SK-N-SH (cell line): ENCODE measurements at regions not wholly inside any gene's neighbourhood (a gene's known extent, or its start where the extent isn't known, plus 50 kb on each side); places are given as distances from the start of the nearest gene placed in this dataset.
A peak's percentile ranks its signal among the peaks of the same experiment; 100 is the strongest.

ENCODE experiments used
- CTCF ChIA-PET: fragments of 300-600, 350-600 bp; formaldehyde crosslinking; extraction: SDS; loops from one replicate; lab custom pipeline; 2021; lab: Yijun Ruan, JAX
- POLR2A ChIA-PET: fragments of 350-600 bp; sonication (Branson Sonifier 250); formaldehyde crosslinking; extraction: SDS; loops from one replicate; lab custom pipeline; 2020; ENCODE audit warnings: antibody characterized with exemption, inconsistent platforms; lab: Yijun Ruan, JAX
- DNase-seq: peaks from one replicate; pipeline ENCODE4 v3.0.0; 2012
- H2AFZ ChIP-seq: fragments of 200-600 bp; sonication (generic); 2 replicates; pipeline ENCODE4 v1.8.1; 2016; ENCODE audit warnings: antibody characterized with exemption, mild to moderate bottlenecking, low read depth
- H3F3A ChIP-seq: fragments of 200-600 bp; sonication (generic); replicated peaks from 2 replicates; pipeline ENCODE3; 2016; ENCODE audit warnings: antibody characterized with exemption, mild to moderate bottlenecking; ENCODE audit not compliant: insufficient read depth
- H3K27ac ChIP-seq, 2 experiments: fragments of 200-500 bp in 1 of 2; fragments of 200-600 bp in 1 of 2; sonication (Bioruptor generic) in 1 of 2; sonication (generic), shearing (Covaris generic) in 1 of 2; 2 replicates each; pipeline versions ENCODE4 v1.5.1 to v1.6.1; 2014 to 2016; ENCODE audit warnings: low read depth in 2 of 2, inconsistent platforms in 1 of 2, low read length in 1 of 2, mild to moderate bottlenecking in 1 of 2, mixed read lengths in 1 of 2
- H3K27me3 ChIP-seq: fragments of 200-600 bp; sonication (generic), shearing (Covaris generic); 2 replicates; pipeline ENCODE4 v1.6.1; 2016; ENCODE audit warnings: mixed run types; ENCODE audit not compliant: insufficient read depth
- H3K36me3 ChIP-seq, 2 experiments: fragments of 200-500 bp in 1 of 2; fragments of 200-600 bp in 1 of 2; sonication (Bioruptor generic) in 1 of 2; sonication (generic) in 1 of 2; replicated peaks in 1 of 2; 2 replicates each; pipeline versions ENCODE3 to v1.5.1; 2014 to 2016; ENCODE audit warnings: low read length in 1 of 2, mild to moderate bottlenecking in 1 of 2; ENCODE audit not compliant: insufficient read depth in 2 of 2, control insufficient read depth in 1 of 2
- H3K4me1 ChIP-seq, 2 experiments: fragments of 200-500 bp in 1 of 2; fragments of 200-600 bp in 1 of 2; sonication (Bioruptor generic) in 1 of 2; sonication (generic), shearing (Covaris generic) in 1 of 2; 2 replicates each; pipeline versions ENCODE4 v1.5.1 to v1.6.1; 2014 to 2016; ENCODE audit warnings: low read depth in 1 of 2, low read length in 1 of 2, mixed run types in 1 of 2; ENCODE audit not compliant: insufficient read depth in 2 of 2, control insufficient read depth in 1 of 2
- H3K4me2 ChIP-seq: fragments of 200-600 bp; sonication (generic), shearing (Covaris generic); 2 replicates; pipeline ENCODE4 v1.6.1; 2017; ENCODE audit warnings: mixed run types
- H3K4me3 ChIP-seq, 2 experiments: fragments of 200-500 bp in 1 of 2; fragments of 200-600 bp in 1 of 2; sonication (Bioruptor generic) in 1 of 2; sonication (generic), shearing (Covaris generic) in 1 of 2; 2 replicates each; pipeline versions ENCODE4 v1.5.1 to v1.8.1; 2014 to 2016; ENCODE audit warnings: low read depth in 2 of 2, inconsistent platforms in 1 of 2, low read length in 1 of 2, mild to moderate bottlenecking in 1 of 2, mixed read lengths in 1 of 2, moderate library complexity in 1 of 2
- H3K79me2 ChIP-seq: fragments of 200-600 bp; sonication (generic); 2 replicates; pipeline ENCODE4 v1.8.1; 2017; ENCODE audit warnings: mild to moderate bottlenecking; ENCODE audit not compliant: insufficient read depth
- H3K9ac ChIP-seq: fragments of 200-600 bp; sonication (generic); 2 replicates; pipeline ENCODE4 v1.6.1; 2017; ENCODE audit warnings: mixed run types
- H3K9me2 ChIP-seq: fragments of 200-600 bp; sonication (generic); 2 replicates; pipeline ENCODE4 v1.6.1; 2017; ENCODE audit warnings: mixed run types
- H3K9me3 ChIP-seq: fragments of 200-600 bp; sonication (generic); 2 replicates; pipeline ENCODE4 v1.6.1; 2017; ENCODE audit warnings: mixed run types, mild to moderate bottlenecking, moderate library complexity
- H4K20me1 ChIP-seq: fragments of 200-600 bp; sonication (generic); 2 replicates; pipeline ENCODE4 v1.6.1; 2017; ENCODE audit warnings: mild to moderate bottlenecking, mixed run types; ENCODE audit not compliant: insufficient read depth
- CTCF ChIP-seq: fragments of 200-600 bp; sonication (generic); IDR thresholded peaks from 2 replicates; pipeline ENCODE4 v1.6.1; 2017; ENCODE audit warnings: antibody characterized with exemption, mild to moderate bottlenecking, moderate library complexity
- ELF1 ChIP-seq: IDR thresholded peaks from 2 replicates; pipeline ENCODE4 v1.4.0; 2012
- FOXJ3 ChIP-seq: sonication (generic); formaldehyde crosslinking; IDR thresholded peaks from 2 replicates; pipeline ENCODE4 v1.5.1; 2020; ENCODE audit warnings: mild to moderate bottlenecking, missing genetic modification reagents
- GABPA ChIP-seq: IDR thresholded peaks from 2 replicates; pipeline ENCODE4 v1.4.0; 2012; ENCODE audit warnings: low read depth, mild to moderate bottlenecking
- GATA2 ChIP-seq: sonication (generic); formaldehyde crosslinking; IDR thresholded peaks from 2 replicates; pipeline ENCODE4 v1.5.0; 2020; ENCODE audit warnings: mild to moderate bottlenecking, missing genetic modification reagents
- IRF3 ChIP-seq: fragments of 150-350 bp; IDR thresholded peaks from 2 replicates; pipeline ENCODE4 v1.6.1; 2016; ENCODE audit warnings: mild to moderate bottlenecking, low read depth, low read length
- MAX ChIP-seq: IDR thresholded peaks from 2 replicates; pipeline ENCODE4 v1.4.0; 2012; ENCODE audit warnings: low read depth
- NFIC ChIP-seq: IDR thresholded peaks from 2 replicates; pipeline ENCODE4 v1.4.0; 2012; ENCODE audit warnings: borderline replicate concordance
- RAD21 ChIP-seq: IDR thresholded peaks from 2 replicates; pipeline ENCODE4 v1.6.1; 2012; ENCODE audit warnings: mild to moderate bottlenecking, low read length
- REST ChIP-seq: IDR thresholded peaks from 2 replicates; pipeline ENCODE4 v1.6.1; 2012; ENCODE audit warnings: mild to moderate bottlenecking, low read depth, low read length, moderate library complexity
- RFX5 ChIP-seq: IDR thresholded peaks from 2 replicates; pipeline ENCODE4 v1.6.1; 2012; ENCODE audit warnings: mild to moderate bottlenecking, improper control_type of control experiment, low read length
- RXRA ChIP-seq: IDR thresholded peaks from 2 replicates; pipeline ENCODE4 v1.4.0; 2012; ENCODE audit warnings: low read depth, mild to moderate bottlenecking, borderline replicate concordance
- TCF12 ChIP-seq: IDR thresholded peaks from 2 replicates; pipeline ENCODE4 v1.4.0; 2012
- USF1 ChIP-seq: IDR thresholded peaks from 2 replicates; pipeline ENCODE4 v1.4.0; 2012; ENCODE audit warnings: low read depth, borderline replicate concordance
- WGBS: methylation state at CpG from one replicate; pipeline ENCODE4 v1.1.6; 2017; ENCODE audit warnings: low lambda C conversion rate; 5-methylcytosine and 5-hydroxymethylcytosine counted together

- H3K9me2 ChIP-seq, result no peaks in the 10 kb centered on the region
- no peaks in the 10 kb centered on the region for H3K79me2 ChIP-seq
- H3K9ac ChIP-seq, result no peak overlapping the region
- TF ChIP-seq RXRA (no peak), ELF1 (no peak), FOXJ3 (no peak), USF1 (no peak), IRF3 (no peak), RFX5 (no peak), GABPA (no peak), TCF12 (no peak), REST (no peak), RAD21 (no peak)
- H4K20me1 ChIP-seq, result no peaks in the 10 kb centered on the region
- no peak for DNase-seq
- ChIA-PET CTCF (no interaction called here), POLR2A (no interaction called here)
- H3K9me3 ChIP-seq, result no peaks in the 10 kb centered on the region
- 6% methylated on average over 2 of the region's 2 CpGs for WGBS
- no peak overlapping the region for H3K4me3 ChIP-seq
- H3K4me2 ChIP-seq, result no peak overlapping the region
- no peaks in the 10 kb centered on the region for H3K27me3 ChIP-seq
- H2AFZ ChIP-seq, result no peak overlapping the region
- H3K4me1 ChIP-seq, result no peaks in the 10 kb centered on the region
- H3F3A ChIP-seq, result no peaks in the 10 kb centered on the region
- no peaks in the 10 kb centered on the region for H3K36me3 ChIP-seq
- H3K27ac ChIP-seq, result no peak overlapping the region
Measured at GRCh38 chr4:180706766-180707165, 1536.4 kb upstream of the TENM3 start.

GRCh38 chr4:180710628-180711337 lies 1532.4 kb upstream of the TENM3 start:
- Histone ChIP-seq H3K4me3 (no peak overlapping the region), H3K9me3 (no peaks in the 10 kb centered on the region), H3F3A (no peaks in the 10 kb centered on the region), H3K4me1 (no peaks in the 10 kb centered on the region), H2AFZ (0 out of 2 replicates have a peak overlapping the region, but pooled peaks have one; percentile 41), H4K20me1 (no peaks in the 10 kb centered on the region), H3K4me2 (no peak overlapping the region), H3K36me3 (no peaks in the 10 kb centered on the region), H3K79me2 (no peaks in the 10 kb centered on the region), H3K27ac (no peak overlapping the region), H3K9ac (no peak overlapping the region), H3K9me2 (no peaks in the 10 kb centered on the region), H3K27me3 (no peaks in the 10 kb centered on the region)
- TF ChIP-seq MAX (no peak), GATA2 (no peak), NFIC (no peak), CTCF (no peak), RAD21 (no peak)
- 12% methylated on average over 5 of the region's 5 CpGs for WGBS
- CTCF ChIA-PET, result no interaction called here
- no peak for DNase-seq
- POLR2A ChIA-PET, result no interaction called here
